ENCODE measurements at regions not wholly inside any gene's neighbourhood (a gene's known extent, or its start where the extent isn't known, plus 50 kb on each side); places are given as distances from the start of the nearest gene placed in this dataset.

- TF ChIP-seq POLR2A (IDR thresholded peaks at IDR 0.05; ENCODE audit: low read length) (no peak), GATA1 (IDR thresholded peaks at IDR 0.05; ENCODE audit: low read depth, low read length) (no peak)
These were observed 179.4 kb downstream of the FGF9 start for GRCh38 chr13:21850013-21851006.
